GM12878 (cell line): ENCODE measurements at regions not wholly inside any gene's neighbourhood (a gene's known extent, or its start where the extent isn't known, plus 50 kb on each side); places are given as distances from the start of the nearest gene placed in this dataset.

ENCODE experiments used
- ATAC-seq: fragments of 200-7000 bp; cut with Tn5 transposase; 3 replicates; pipeline ENCODE4 v1.9.1; 2020; ENCODE audit warnings: mild to moderate bottlenecking, moderate library complexity
- BruUV-seq: library from RNA; stranded (reverse); fragments of 400-500 nt; replicated peaks from 2 replicates; lab custom pipeline; 2021; lab: Mats Ljungman, UMichigan
- CTCF ChIA-PET: fragments of 300-600 bp; sonication (Branson Sonifier 250); formaldehyde crosslinking; extraction: SDS; loops from one replicate; lab custom pipeline; 2021; ENCODE audit warnings: inconsistent platforms; lab: Yijun Ruan, JAX
- POLR2A ChIA-PET: fragments of 350-600 bp; formaldehyde crosslinking; extraction: SDS; loops from one replicate; lab custom pipeline; 2021; ENCODE audit warnings: inconsistent platforms; lab: Charles Lee
- RAD21 ChIA-PET: fragments of 300-600 bp; sonication (Branson Sonifier 250); formaldehyde crosslinking; loops from one replicate; lab custom pipeline; 2023; ENCODE audit warnings: antibody characterized with exemption; ENCODE audit not compliant: unreplicated experiment; lab: Charles Lee
- SMC1A ChIA-PET: fragments of 300-600 bp; sonication (Branson Sonifier 250); formaldehyde crosslinking; loops from one replicate; lab custom pipeline; 2023; ENCODE audit not compliant: unreplicated experiment, uncharacterized antibody; lab: Charles Lee
- DNase-seq: peaks from one replicate; pipeline ENCODE4 v3.0.0-alpha.2; 2011; ENCODE audit warnings: low read depth, low spot score
- FAIRE-seq: peaks from 3 replicates; lab custom pipeline; 2011; peaks lifted over from hg19 to GRCh38; lab: Jason Lieb, UNC
- H2AFZ ChIP-seq: 2 replicates; pipeline ENCODE4 v1.6.0; 2011; ENCODE audit warnings: low read depth, low read length, control low read depth; ENCODE audit not compliant: control insufficient read depth
- H3K27ac ChIP-seq: 2 replicates; pipeline ENCODE4 v1.5.1; 2011; ENCODE audit warnings: control low read depth; ENCODE audit not compliant: control insufficient read depth, insufficient read depth
- H3K27me3 ChIP-seq, 2 experiments: replicated peaks in 1 of 2; 2 replicates each; pipeline versions ENCODE4 v1.6.0 to v1.6.1; 2011; ENCODE audit warnings: low read length in 1 of 2; ENCODE audit not compliant: control insufficient read depth in 2 of 2, insufficient read depth in 2 of 2
- H3K36me3 ChIP-seq, 2 experiments: 2 replicates each; pipeline ENCODE4 v1.5.1; 2011; ENCODE audit warnings: low read length in 1 of 2; ENCODE audit not compliant: control insufficient read depth in 2 of 2, insufficient read depth in 2 of 2
- H3K4me1 ChIP-seq: 2 replicates; pipeline ENCODE4 v1.6.1; 2011; ENCODE audit warnings: mild to moderate bottlenecking, low read length, moderate library complexity, mixed read lengths; ENCODE audit not compliant: control insufficient read depth, insufficient read depth
- H3K4me2 ChIP-seq: 2 replicates; pipeline ENCODE4 v1.6.0; 2011; ENCODE audit warnings: control low read depth; ENCODE audit not compliant: control insufficient read depth, insufficient read depth
- H3K4me3 ChIP-seq: fragments of 200-600 bp; sonication (generic); 2 replicates; pipeline ENCODE4 v1.5.1; 2016
- H3K79me2 ChIP-seq: 2 replicates; pipeline ENCODE4 v1.6.0; 2011; ENCODE audit warnings: low read length; ENCODE audit not compliant: control insufficient read depth, insufficient read depth
- H3K9ac ChIP-seq: 2 replicates; pipeline ENCODE4 v1.8.0; 2011; ENCODE audit warnings: low read length, control low read depth, mixed read lengths; ENCODE audit not compliant: control insufficient read depth, insufficient read depth
- H3K9me3 ChIP-seq: replicated peaks from 3 replicates; pipeline ENCODE4 v1.5.1; 2011; ENCODE audit warnings: mild to moderate bottlenecking, low read length; ENCODE audit not compliant: control insufficient read depth, insufficient read depth
- H4K20me1 ChIP-seq: 2 replicates; pipeline ENCODE4 v1.6.0; 2011; ENCODE audit not compliant: control insufficient read depth, insufficient read depth
- CBFB ChIP-seq: IDR thresholded peaks from 2 replicates; pipeline ENCODE4 v1.6.1; 2016; ENCODE audit warnings: antibody characterized with exemption, low read depth
- NBN ChIP-seq: fragments of 450-650 bp; IDR thresholded peaks from 2 replicates; pipeline ENCODE4 v1.6.1; 2016
- PKNOX1 ChIP-seq: fragments of 450-650 bp; IDR thresholded peaks from 2 replicates; pipeline ENCODE4 v1.6.1; 2016; ENCODE audit warnings: mild to moderate bottlenecking
- POLR2AphosphoS5 ChIP-seq: IDR thresholded peaks from 2 replicates; pipeline ENCODE4 v1.6.1; 2011; ENCODE audit warnings: mild to moderate bottlenecking, low read length, inconsistent platforms
- RUNX3 ChIP-seq: IDR thresholded peaks from 2 replicates; pipeline ENCODE4 v1.6.1; 2012; ENCODE audit warnings: low read length, inconsistent platforms
- ZBTB4 ChIP-seq: fragments of 450-650 bp; formaldehyde crosslinking; IDR thresholded peaks from 2 replicates; pipeline ENCODE4 v1.4.0; 2022; ENCODE audit warnings: mild to moderate bottlenecking, moderate library complexity
- ZNF622 ChIP-seq: fragments of 450-650 bp; IDR thresholded peaks from 2 replicates; pipeline ENCODE4 v1.6.1; 2017; ENCODE audit warnings: mild to moderate bottlenecking, inconsistent platforms
- WGBS: methylation state at CpG from one replicate; pipeline ENCODE4 v1.1.6; 2016; ENCODE audit warnings: low lambda C conversion rate; ENCODE audit not compliant: insufficient replicate concordance, insufficient coverage; ENCODE audit errors: missing lambda C conversion rate; 5-methylcytosine and 5-hydroxymethylcytosine counted together
- in situ Hi-C: fragments of 300-500 bp; cut with MboI; formaldehyde crosslinking; loops from 9 replicates; pipeline ENCODE4 v1.14.3; 2018; ENCODE audit warnings: mixed read lengths
- intact Hi-C: fragments of 100-400 bp; cut with micrococcal nuclease; formaldehyde crosslinking; loops from one replicate; pipeline ENCODE4 v1.14.2; 2022; ENCODE audit not compliant: unreplicated experiment

- TF ChIP-seq ZBTB4 (no peak), POLR2AphosphoS5 (no peak), NBN (no peak), RUNX3 (no peak), CBFB (no peak), PKNOX1 (no peak)
- TF ChIP-seq, all 136 proteins: peak for 0
Measured at GRCh38 chr7:94115316-94115715, 111.2 kb upstream of the BET1 start (continued).

GRCh38 chr7:94123136-94123535 lies 119.0 kb upstream of the BET1 start:
- Histone ChIP-seq H3K9ac (no peak overlapping the region), H3K27ac (no peak overlapping the region), H4K20me1 (no peaks in the 10 kb centered on the region), H2AFZ (no peak overlapping the region), H3K27me3 (no peaks in the 10 kb centered on the region)
- SMC1A ChIA-PET: interaction anchor here (0.8 to 3.1 kb wide), 8 partner anchors 9 to 100 kb away, joined by 3 to 16 read pairs (median 4); no protein-coding TSS in a partner anchor
- intact Hi-C loops: no loop called here
- no peak for DNase-seq
- no peak for ATAC-seq
- TF ChIP-seq ZNF622: no peak
- TF ChIP-seq, all 136 proteins: peak for 0
- no peak for FAIRE-seq
- H3K4me3 ChIP-seq: no peak overlapping the region
- no peaks in the 10 kb centered on the region for H3K36me3 ChIP-seq
- POLR2A ChIA-PET: interaction anchor here (0.8 to 1.6 kb wide), 3 partner anchors 10 to 36 kb away, joined by 3 to 4 read pairs (median 3); no protein-coding TSS in a partner anchor
- H3K4me2 ChIP-seq: no peak overlapping the region
- H3K9me3 ChIP-seq: no peaks in the 10 kb centered on the region
- H3K79me2 ChIP-seq: no peaks in the 10 kb centered on the region
- CTCF ChIA-PET: interaction anchor here (1.1 to 1.6 kb wide), 3 partner anchors 10 to 38 kb away, joined by 3 to 4 read pairs (median 4); no protein-coding TSS in a partner anchor
- in situ Hi-C loops: no loop called here
- H3K4me1 ChIP-seq: no peaks in the 10 kb centered on the region
- no TSS peak for BruUV-seq
- WGBS: 0% methylated on average over 1 of the region's 1 CpG
- RAD21 ChIA-PET: interaction anchor here (1.2 kb wide), 1 partner anchor 10 kb away, joined by 6 read pairs; no protein-coding TSS in a partner anchor
